H9 (cell line): ENCODE measurements at regions not wholly inside any gene's neighbourhood (a gene's known extent, or its start where the extent isn't known, plus 50 kb on each side); places are given as distances from the start of the nearest gene placed in this dataset.

Source experiments
- DNase-seq: peaks from one replicate; pipeline ENCODE4 v3.0.0-alpha.2; 2017
- H2AFZ ChIP-seq: one replicate; pipeline ENCODE4 v1.6.1; 2013; ENCODE audit warnings: mild to moderate bottlenecking, low read length, control low read depth, moderate library complexity
- H2AK5ac ChIP-seq: 2 replicates; pipeline ENCODE4 v1.6.1; 2013; ENCODE audit warnings: low read length, control low read depth, mixed read lengths; ENCODE audit not compliant: insufficient read length
- H2BK120ac ChIP-seq: one replicate; pipeline ENCODE4 v1.6.1; 2013; ENCODE audit warnings: low read depth, mild to moderate bottlenecking, low read length, control low read depth, inconsistent platforms; ENCODE audit not compliant: poor library complexity, severe bottlenecking
- H2BK12ac ChIP-seq: 2 replicates; pipeline ENCODE4 v1.6.1; 2013; ENCODE audit warnings: low read length, control low read depth, mixed read lengths, low read depth; ENCODE audit not compliant: insufficient read length
- H2BK15ac ChIP-seq: 2 replicates; pipeline ENCODE4 v1.6.1; 2013; ENCODE audit warnings: low read depth, low read length, control low read depth
- H2BK20ac ChIP-seq: one replicate; pipeline ENCODE4 v1.6.1; 2013; ENCODE audit warnings: low read depth, mild to moderate bottlenecking, low read length, control low read depth, inconsistent platforms; ENCODE audit not compliant: poor library complexity, severe bottlenecking
- H2BK5ac ChIP-seq: 2 replicates; pipeline ENCODE4 v1.6.1; 2013; ENCODE audit warnings: low read length, control low read depth, mixed read lengths; ENCODE audit not compliant: insufficient read length
- H3K14ac ChIP-seq: 2 replicates; pipeline ENCODE4 v1.6.1; 2013; ENCODE audit warnings: low read length, control low read depth; ENCODE audit not compliant: insufficient read depth
- H3K18ac ChIP-seq: 2 replicates; pipeline ENCODE4 v1.6.1; 2013; ENCODE audit warnings: low read depth, mild to moderate bottlenecking, mixed read lengths, low read length, control low read depth; ENCODE audit not compliant: insufficient read length
- H3K23ac ChIP-seq: 2 replicates; pipeline ENCODE4 v1.6.1; 2013; ENCODE audit warnings: low read length, control low read depth, mixed read lengths, low read depth; ENCODE audit not compliant: insufficient read length
- H3K23me2 ChIP-seq: 2 replicates; pipeline ENCODE4 v1.6.1; 2013; ENCODE audit warnings: low read depth, mild to moderate bottlenecking, mixed read lengths, low read length, control low read depth; ENCODE audit not compliant: insufficient read length, poor library complexity, severe bottlenecking
- H3K27ac ChIP-seq: 2 replicates; pipeline ENCODE4 v1.5.1; 2013; ENCODE audit warnings: low read length, control low read depth, mixed read lengths, low read depth; ENCODE audit not compliant: insufficient read length
- H3K27me3 ChIP-seq: 2 replicates; pipeline ENCODE4 v1.6.1; 2013; ENCODE audit warnings: low read length, control low read depth, inconsistent platforms; ENCODE audit not compliant: insufficient read depth
- H3K4ac ChIP-seq: 2 replicates; pipeline ENCODE4 v1.6.1; 2013; ENCODE audit warnings: low read depth, mild to moderate bottlenecking, control low read depth, inconsistent platforms, low read length, moderate library complexity
- H3K4me1 ChIP-seq: 2 replicates; pipeline ENCODE4 v1.6.1; 2013; ENCODE audit warnings: low read length, control low read depth, inconsistent platforms; ENCODE audit not compliant: insufficient read depth
- H3K4me2 ChIP-seq: 2 replicates; pipeline ENCODE4 v1.6.1; 2013; ENCODE audit warnings: low read length, control low read depth, mixed read lengths; ENCODE audit not compliant: insufficient read length, insufficient read depth
- H3K56ac ChIP-seq: 2 replicates; pipeline ENCODE4 v1.6.1; 2013; ENCODE audit warnings: low read depth, mild to moderate bottlenecking, mixed read lengths, low read length, control low read depth; ENCODE audit not compliant: insufficient read length
- H3K79me1 ChIP-seq: 2 replicates; pipeline ENCODE4 v1.6.1; 2013; ENCODE audit warnings: low read depth, mild to moderate bottlenecking, moderate library complexity, low read length, control low read depth, inconsistent platforms; ENCODE audit not compliant: insufficient read depth, poor library complexity, severe bottlenecking
- H3K79me2 ChIP-seq: 2 replicates; pipeline ENCODE4 v1.6.1; 2013; ENCODE audit warnings: low read length, control low read depth, inconsistent platforms; ENCODE audit not compliant: insufficient read depth
- H3K9ac ChIP-seq: 2 replicates; pipeline ENCODE4 v1.6.1; 2013; ENCODE audit warnings: low read length, control low read depth, mixed read lengths; ENCODE audit not compliant: insufficient read length; ENCODE audit errors: extremely low read depth
- H3K9me3 ChIP-seq: one replicate; pipeline ENCODE4 v1.6.1; 2013; ENCODE audit warnings: low read depth, low read length, inconsistent platforms; ENCODE audit not compliant: control insufficient read depth
- H3T11ph ChIP-seq: one replicate; pipeline ENCODE4 v1.6.1; 2013; ENCODE audit warnings: mild to moderate bottlenecking, low read length, control low read depth, inconsistent platforms
- H4K20me1 ChIP-seq: one replicate; pipeline ENCODE4 v1.6.1; 2013; ENCODE audit not compliant: control insufficient read depth, insufficient read length, insufficient read depth
- H4K5ac ChIP-seq: 2 replicates; pipeline ENCODE4 v1.6.1; 2013; ENCODE audit warnings: low read depth, mild to moderate bottlenecking, mixed read lengths, low read length, control low read depth; ENCODE audit not compliant: insufficient read length
- H4K8ac ChIP-seq: replicated peaks from 2 replicates; pipeline ENCODE4 v1.6.1; 2013; ENCODE audit warnings: low read length, control low read depth, mixed read lengths, low read depth; ENCODE audit not compliant: insufficient read length
- H4K91ac ChIP-seq: 2 replicates; pipeline ENCODE4 v1.6.1; 2013; ENCODE audit warnings: low read depth, mild to moderate bottlenecking, moderate library complexity, mixed read lengths, low read length, control low read depth; ENCODE audit not compliant: insufficient read length
- H3K27ac Mint-ChIP-seq, 3 experiments: 2 replicates in 2 of 3; 3 replicates in 1 of 3; pipeline ENCODE4 v1.8.0; 2020 to 2021; ENCODE audit warnings: mixed read lengths in 3 of 3, mild to moderate bottlenecking in 1 of 3, moderate library complexity in 1 of 3
- H3K27me3 Mint-ChIP-seq: 2 replicates; pipeline ENCODE4 v1.8.0; 2021; ENCODE audit warnings: low read depth, mild to moderate bottlenecking, moderate library complexity, mixed read lengths
- H3K36me3 Mint-ChIP-seq, 3 experiments: 2 replicates in 2 of 3; 3 replicates in 1 of 3; pipeline ENCODE4 v1.8.0; 2020 to 2021; ENCODE audit warnings: low read depth in 3 of 3, mixed read lengths in 3 of 3; ENCODE audit not compliant: insufficient read depth in 1 of 3
- H3K4me1 Mint-ChIP-seq, 2 experiments: 2 replicates each; pipeline ENCODE4 v1.8.0; 2020; ENCODE audit warnings: mixed read lengths in 2 of 2
- H3K4me3 Mint-ChIP-seq, 2 experiments: 2 replicates in 1 of 2; 3 replicates in 1 of 2; pipeline ENCODE4 v1.8.0; 2020 to 2021; ENCODE audit warnings: mild to moderate bottlenecking in 2 of 2, mixed read lengths in 2 of 2, moderate library complexity in 1 of 2
- H3K9me3 Mint-ChIP-seq, 2 experiments: 2 replicates in 1 of 2; 3 replicates in 1 of 2; pipeline ENCODE4 v1.8.0; 2020; ENCODE audit warnings: mild to moderate bottlenecking in 2 of 2, mixed read lengths in 2 of 2, moderate library complexity in 1 of 2
- CTCF ChIP-seq: fragments of 200-600 bp; sonication (generic); conservative IDR thresholded peaks from 3 replicates; pipeline ENCODE4 v1.8.0; 2021; ENCODE audit warnings: antibody characterized with exemption, mild to moderate bottlenecking
- WGBS: extraction: QIAGEN DNeasy Blood & Tissue Kit; methylation state at CpG from one replicate; pipeline ENCODE4 v1.1.7; 2013; ENCODE audit warnings: missing lambda C conversion rate, low lambda C conversion rate, mixed read lengths; ENCODE audit not compliant: insufficient read length; ENCODE audit errors: extremely low coverage; 5-methylcytosine and 5-hydroxymethylcytosine counted together

GRCh38 chr3:124353691-124354090, 361.8 kb upstream of the ROPN1 start:
- no peak overlapping the region for H2AK5ac ChIP-seq
- no peak overlapping the region for H2BK12ac ChIP-seq
- no peak for TF ChIP-seq CTCF
- no peak overlapping the region for H2BK5ac ChIP-seq
- no peak overlapping the region for H4K91ac ChIP-seq
- no peak overlapping the region for H3K4me3 Mint-ChIP-seq
- no peak overlapping the region for H2AFZ ChIP-seq
- no peaks in the 10 kb centered on the region; the same call in 1 of the 2 replicates for H3K27me3 Mint-ChIP-seq
- no peak overlapping the region for H3T11ph ChIP-seq
- no peak overlapping the region for H4K8ac ChIP-seq
- no peak overlapping the region for H2BK20ac ChIP-seq
- H3K27ac Mint-ChIP-seq, result no peak overlapping the region; a peak in 1 of 7 replicates
- H4K5ac ChIP-seq, result no peak overlapping the region
- no peaks in the 10 kb centered on the region for H3K27me3 ChIP-seq
- H3K23ac ChIP-seq, result no peak overlapping the region
- H3K56ac ChIP-seq, result no peak overlapping the region
- 0 out of 5 replicates have a peak, but pooled peaks cover 0 to 2% of the 10 kb centered on the region in 2 experiments for H3K9me3 Mint-ChIP-seq
- no peaks in the 10 kb centered on the region for H4K20me1 ChIP-seq
- no peak overlapping the region for H3K4me2 ChIP-seq
- no peak overlapping the region for H3K27ac ChIP-seq
- no peak overlapping the region for H2BK15ac ChIP-seq
- H3K4me1 Mint-ChIP-seq, result peaks cover 0 to 5% of the 10 kb centered on the region in 2 experiments; a peak in 1 of 4 replicates
- no peaks in the 10 kb centered on the region for H3K79me2 ChIP-seq
- no peaks in the 10 kb centered on the region for H3K23me2 ChIP-seq
- peaks cover 0 to 2% (median 0%) of the 10 kb centered on the region in 3 experiments; a peak in 1 of 7 replicates for H3K36me3 Mint-ChIP-seq
- no peak overlapping the region for H2BK120ac ChIP-seq
- no peak overlapping the region for H3K14ac ChIP-seq
- DNase-seq, result no peak
- WGBS, result no CpG with 5 or more reads among the region's 2 CpGs
- no peaks in the 10 kb centered on the region for H3K4me1 ChIP-seq
- H3K9me3 ChIP-seq, result no peaks in the 10 kb centered on the region
- H3K9ac ChIP-seq, result no peak overlapping the region
- no peaks in the 10 kb centered on the region for H3K79me1 ChIP-seq
- no peak overlapping the region for H3K4ac ChIP-seq
- H3K18ac ChIP-seq, result no peak overlapping the region
